Tibial nerve (tissue), 4 donors: ENCODE measurements at regions not wholly inside any gene's neighbourhood (a gene's known extent, or its start where the extent isn't known, plus 50 kb on each side); places are given as distances from the start of the nearest gene placed in this dataset.

Source experiments
- DNase-seq, 2 donors: peaks; one replicate each; pipeline ENCODE4 v3.0.0-alpha.2; 2019; ENCODE audit warnings: low spot score in 2 of 2
- H3K27ac ChIP-seq, 4 donors: fragments of 200-600 bp; sonication (generic) in 3 of 4; one replicate each; pipeline ENCODE4 v1.5.1; 2017 to 2019; ENCODE audit warnings: mild to moderate bottlenecking in 1 of 4
- H3K27me3 ChIP-seq, 2 donors: fragments of 200-600 bp; sonication (generic) in 1 of 2; one replicate each; pipeline versions ENCODE4 v1.5.1 to v1.6.0; 2017 to 2019
- H3K36me3 ChIP-seq, 3 donors: fragments of 200-600 bp; sonication (generic); one replicate each; pipeline ENCODE4 v1.5.1; 2018 to 2019
- H3K4me1 ChIP-seq, 4 donors: fragments of 200-600 bp; sonication (generic) in 3 of 4; one replicate each; pipeline ENCODE4 v1.5.1; 2017 to 2019
- H3K4me3 ChIP-seq, 4 donors: fragments of 200-600 bp; sonication (generic) in 3 of 4; one replicate each; pipeline ENCODE4 v1.5.1; 2017 to 2019; ENCODE audit warnings: mild to moderate bottlenecking in 1 of 4, moderate library complexity in 1 of 4
- H3K9me3 ChIP-seq, 4 donors: fragments of 200-600 bp; sonication (generic) in 3 of 4; one replicate each; pipeline ENCODE4 v1.5.1; 2017 to 2019
- EP300 ChIP-seq, 2 donors: sonication (generic); formaldehyde crosslinking; IDR thresholded peaks; one replicate each; pipeline ENCODE4 v1.6.1; 2017; ENCODE audit warnings: antibody characterized with exemption in 2 of 2, mild to moderate bottlenecking in 1 of 2
- POLR2A ChIP-seq, 2 donors: fragments of 450-650 bp; IDR thresholded peaks; one replicate each; pipeline ENCODE4 v1.6.1; 2017; ENCODE audit warnings: antibody characterized with exemption in 2 of 2, mild to moderate bottlenecking in 2 of 2, moderate library complexity in 2 of 2
- WGBS, 2 donors: methylation state at CpG; one replicate each; pipeline ENCODE4 v1.1.5; 2018; 5-methylcytosine and 5-hydroxymethylcytosine counted together
- TF ChIP-seq, protein P1 (sequence below), 5 experiments: fragments of 200-600 bp in 3 of 5; fragments of 450-650 bp in 2 of 5; sonication (generic) in 3 of 5; IDR thresholded peaks; one replicate each; pipeline ENCODE4 v1.5.1; 2016 to 2019; ENCODE audit warnings: antibody characterized with exemption in 5 of 5, mild to moderate bottlenecking in 3 of 5, moderate library complexity in 2 of 5

GRCh38 chr19:20414120-20414519 lies 151.5 kb downstream of the ZNF737 start:
- no peak for TF ChIP-seq POLR2A (IDR thresholded peaks at IDR 0.05)
- TF ChIP-seq, protein P1, sequence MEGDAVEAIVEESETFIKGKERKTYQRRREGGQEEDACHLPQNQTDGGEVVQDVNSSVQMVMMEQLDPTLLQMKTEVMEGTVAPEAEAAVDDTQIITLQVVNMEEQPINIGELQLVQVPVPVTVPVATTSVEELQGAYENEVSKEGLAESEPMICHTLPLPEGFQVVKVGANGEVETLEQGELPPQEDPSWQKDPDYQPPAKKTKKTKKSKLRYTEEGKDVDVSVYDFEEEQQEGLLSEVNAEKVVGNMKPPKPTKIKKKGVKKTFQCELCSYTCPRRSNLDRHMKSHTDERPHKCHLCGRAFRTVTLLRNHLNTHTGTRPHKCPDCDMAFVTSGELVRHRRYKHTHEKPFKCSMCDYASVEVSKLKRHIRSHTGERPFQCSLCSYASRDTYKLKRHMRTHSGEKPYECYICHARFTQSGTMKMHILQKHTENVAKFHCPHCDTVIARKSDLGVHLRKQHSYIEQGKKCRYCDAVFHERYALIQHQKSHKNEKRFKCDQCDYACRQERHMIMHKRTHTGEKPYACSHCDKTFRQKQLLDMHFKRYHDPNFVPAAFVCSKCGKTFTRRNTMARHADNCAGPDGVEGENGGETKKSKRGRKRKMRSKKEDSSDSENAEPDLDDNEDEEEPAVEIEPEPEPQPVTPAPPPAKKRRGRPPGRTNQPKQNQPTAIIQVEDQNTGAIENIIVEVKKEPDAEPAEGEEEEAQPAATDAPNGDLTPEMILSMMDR (IDR thresholded peaks at IDR 0.05) = no peak
- TF ChIP-seq EP300 (IDR thresholded peaks at IDR 0.05) = no peak
- Histone ChIP-seq H3K9me3 (peaks cover 0 to 15% (median 0%) of the 10 kb centered on the region in 4 donors), H3K27me3 (no peaks in the 10 kb centered on the region), H3K36me3 (peaks cover 0 to 17% (median 0%) of the 10 kb centered on the region in 3 donors), H3K27ac (no peak overlapping the region), H3K4me1 (no peaks in the 10 kb centered on the region), H3K4me3 (no peak overlapping the region)
- no peak for DNase-seq
- WGBS, 2 donors = 92 to 93% methylated on average over 2 of the region's 2 CpGs

- H3K4me3 ChIP-seq = no peak overlapping the region
- no peak for TF ChIP-seq POLR2A (IDR thresholded peaks at IDR 0.05)
- TF ChIP-seq, protein P1 (IDR thresholded peaks at IDR 0.05) = no peak
- TF ChIP-seq EP300 (IDR thresholded peaks at IDR 0.05) = no peak
- H3K36me3 ChIP-seq = peaks cover 0 to 22% (median 0%) of the 10 kb centered on the region in 3 donors
- peaks cover 0 to 20% (median 0%) of the 10 kb centered on the region in 4 donors for H3K9me3 ChIP-seq
- H3K27ac ChIP-seq = no peak overlapping the region
- H3K27me3 ChIP-seq = no peaks in the 10 kb centered on the region
- no peak for DNase-seq
- H3K4me1 ChIP-seq = no peaks in the 10 kb centered on the region
- WGBS, 2 donors = 94 to 96% methylated on average over 3 of the region's 3 CpGs
These were observed 151.9 kb downstream of the ZNF737 start for GRCh38 chr19:20413705-20414104.

DNA sequence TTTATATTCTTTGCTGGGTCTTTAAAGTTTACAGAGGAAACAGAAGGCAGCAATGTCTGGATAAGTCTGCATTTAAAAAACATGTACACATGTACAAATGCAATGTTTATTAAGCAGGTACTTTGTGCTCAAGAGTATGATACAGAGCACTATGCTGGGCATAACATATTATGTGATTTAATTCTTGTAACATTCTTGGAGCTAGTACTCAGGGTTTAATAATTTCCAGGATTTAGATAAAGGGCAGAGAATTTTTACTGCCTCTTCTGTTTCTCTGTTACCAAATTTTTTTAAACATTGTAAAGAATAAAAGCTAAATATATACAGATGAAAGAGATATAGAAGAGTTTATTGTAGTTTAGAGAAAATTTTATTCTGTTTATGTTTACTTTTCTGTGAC lies 152.7 kb downstream of the ZNF737 start:
- H3K9me3 ChIP-seq = peaks cover 0 to 20% (median 0%) of the 10 kb centered on the region in 4 donors
- H3K36me3 ChIP-seq = peaks cover 0 to 28% (median 0%) of the 10 kb centered on the region in 3 donors
- no peak for DNase-seq
- H3K27ac ChIP-seq = no peak overlapping the region
- no peaks in the 10 kb centered on the region for H3K4me1 ChIP-seq
- H3K4me3 ChIP-seq = no peak overlapping the region
- H3K27me3 ChIP-seq = no peaks in the 10 kb centered on the region
- TF ChIP-seq EP300 (IDR thresholded peaks at IDR 0.05) = no peak
- TF ChIP-seq POLR2A (IDR thresholded peaks at IDR 0.05) = no peak
- TF ChIP-seq, protein P1 (IDR thresholded peaks at IDR 0.05) = no peak

- no peaks in the 10 kb centered on the region for H3K27me3 ChIP-seq
- DNase-seq = no peak
- no peaks in the 10 kb centered on the region for H3K4me1 ChIP-seq
- H3K36me3 ChIP-seq = peaks cover 0 to 24% (median 0%) of the 10 kb centered on the region in 3 donors
- H3K27ac ChIP-seq = no peak overlapping the region
- peaks cover 7 to 91% (median 42%) of the 10 kb centered on the region in 4 donors for H3K9me3 ChIP-seq
- TF ChIP-seq, protein P1 (IDR thresholded peaks at IDR 0.05) = no peak
- no peak for TF ChIP-seq POLR2A (IDR thresholded peaks at IDR 0.05)
- TF ChIP-seq EP300 (IDR thresholded peaks at IDR 0.05) = no peak
- H3K4me3 ChIP-seq = no peak overlapping the region
These were observed 168.3 kb downstream of the ZNF737 start for GRCh38 chr19:20397292-20397691.

GRCh38 chr19:20388706-20389225 lies 176.8 kb downstream of the ZNF737 start:
- no peaks in the 10 kb centered on the region for H3K36me3 ChIP-seq
- H3K4me1 ChIP-seq = no peaks in the 10 kb centered on the region
- 83 to 86% methylated on average over 6 of the region's 6 CpGs for WGBS, 2 donors
- DNase-seq = no peak
- TF ChIP-seq POLR2A (IDR thresholded peaks at IDR 0.05) = no peak
- TF ChIP-seq, protein P1 (IDR thresholded peaks at IDR 0.05) = no peak
- no peak for TF ChIP-seq EP300 (IDR thresholded peaks at IDR 0.05)
- H3K9me3 ChIP-seq = peaks cover 0 to 68% (median 17%) of the 10 kb centered on the region in 4 donors
- no peaks in the 10 kb centered on the region for H3K27me3 ChIP-seq
- H3K27ac ChIP-seq = no peak overlapping the region
- no peak overlapping the region for H3K4me3 ChIP-seq
